ENCODE measurements at regions not wholly inside any gene's neighbourhood (a gene's known extent, or its start where the extent isn't known, plus 50 kb on each side); places are given as distances from the start of the nearest gene placed in this dataset.
"Not testable (repeated sequence)": the region's sequence is repeated elsewhere in the genome, so short reads cannot be mapped to it uniquely, and the experiment has no call there.

DNA sequence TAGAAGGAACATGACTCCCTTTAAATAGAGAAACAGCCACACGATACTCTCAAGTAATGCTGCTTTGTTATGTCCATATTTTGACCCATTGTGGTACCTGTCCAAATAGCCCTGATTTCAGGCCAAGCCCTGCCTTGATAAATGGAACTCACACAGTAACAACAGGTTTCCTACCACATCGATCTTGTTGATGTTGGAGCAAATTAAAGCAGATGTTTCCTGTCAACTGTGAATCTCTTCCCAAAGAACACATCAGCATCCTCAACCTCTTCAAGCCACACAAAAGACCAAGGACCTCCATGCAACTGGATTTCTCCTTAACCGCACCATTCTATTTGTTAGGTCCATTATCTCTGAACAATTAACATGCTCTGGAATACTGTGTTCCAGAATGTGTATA, 109.5 kb downstream of the FOXD4L6 start:
- not testable (repeated sequence) for H3K9ac ChIP-seq (ENCODE audit: low read length in 5 of 5); H3K27ac ChIP-seq (ENCODE audit: low read depth, low read length); H3K27me3 ChIP-seq (ENCODE audit: control insufficient read depth in 5 of 5, insufficient read depth in 4 of 5, low read length in 5 of 5); H3K4me1 ChIP-seq (ENCODE audit: control insufficient read depth in 5 of 5, insufficient read depth in 5 of 5, low read length in 5 of 5); H3K4me3 ChIP-seq (ENCODE audit: low read depth in 1 of 5, low read length in 5 of 5); H3K9me3 ChIP-seq (ENCODE audit: control insufficient read depth in 5 of 5, low read length in 5 of 5)
- H3K36me3 ChIP-seq (ENCODE audit: control insufficient read depth in 5 of 5, insufficient read depth in 5 of 5, low read length in 5 of 5): peaks cover 0 to 14% (median 6%) of the 10 kb centered on the region in 5 donors

GRCh38 chr9:41016699-41017098, 111.8 kb downstream of the FOXD4L6 start:
- H3K27ac ChIP-seq (ENCODE audit: low read depth, low read length); H3K9ac ChIP-seq (ENCODE audit: low read length in 5 of 5); H3K9me3 ChIP-seq (ENCODE audit: control insufficient read depth in 5 of 5, low read length in 5 of 5); H3K4me3 ChIP-seq (ENCODE audit: low read depth in 1 of 5, low read length in 5 of 5); H3K4me1 ChIP-seq (ENCODE audit: control insufficient read depth in 5 of 5, insufficient read depth in 5 of 5, low read length in 5 of 5); H3K27me3 ChIP-seq (ENCODE audit: control insufficient read depth in 5 of 5, insufficient read depth in 4 of 5, low read length in 5 of 5): not testable (repeated sequence)
- H3K36me3 ChIP-seq (ENCODE audit: control insufficient read depth in 5 of 5, insufficient read depth in 5 of 5, low read length in 5 of 5): peaks cover 0 to 24% (median 11%) of the 10 kb centered on the region in 5 donors

DNA sequence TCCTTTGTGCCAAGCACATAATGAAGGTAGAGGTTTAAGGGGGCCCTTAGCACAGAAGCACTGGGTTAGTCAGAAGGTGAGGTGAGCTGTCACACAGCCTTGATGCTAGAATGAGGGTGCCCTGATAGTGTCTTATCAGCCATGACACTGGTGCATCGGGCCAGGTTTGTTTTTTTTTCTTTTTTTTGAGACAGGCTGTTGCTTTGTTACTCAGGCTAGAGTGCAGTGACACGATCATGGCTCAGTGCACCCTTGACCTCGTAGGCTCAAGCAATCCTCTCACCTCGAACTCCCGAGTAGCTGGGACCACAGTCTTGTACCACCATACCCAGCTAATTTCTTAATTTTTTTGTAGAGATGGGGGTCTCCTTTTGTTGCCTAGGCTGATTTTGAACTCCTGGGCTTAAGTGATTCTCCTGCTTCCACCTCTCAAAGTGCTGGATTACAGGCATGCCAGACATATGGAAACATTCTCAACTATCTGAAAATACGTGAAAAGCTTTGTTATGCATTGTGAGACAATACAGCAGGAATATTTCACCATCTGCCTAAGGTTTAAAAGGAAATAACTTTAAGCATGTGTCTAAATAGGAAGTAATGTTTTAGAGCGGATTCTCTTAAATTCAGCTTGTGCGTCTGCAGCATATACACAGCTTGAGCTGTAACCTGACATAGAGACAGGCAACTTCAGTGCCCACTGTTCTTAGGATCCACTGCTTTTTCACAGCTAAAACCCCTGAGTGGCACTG, 128.4 kb downstream of the FOXD4L6 start:
- not testable (repeated sequence) for H3K4me1 ChIP-seq (ENCODE audit: control insufficient read depth in 5 of 5, insufficient read depth in 5 of 5, low read length in 5 of 5); H3K36me3 ChIP-seq (ENCODE audit: control insufficient read depth in 5 of 5, insufficient read depth in 5 of 5, low read length in 5 of 5); H3K27me3 ChIP-seq (ENCODE audit: control insufficient read depth in 5 of 5, insufficient read depth in 4 of 5, low read length in 5 of 5); H3K9ac ChIP-seq (ENCODE audit: low read length in 5 of 5); H3K27ac ChIP-seq (ENCODE audit: low read depth, low read length); H3K9me3 ChIP-seq (ENCODE audit: control insufficient read depth in 5 of 5, low read length in 5 of 5); H3K4me3 ChIP-seq (ENCODE audit: low read depth in 1 of 5, low read length in 5 of 5)

DNA sequence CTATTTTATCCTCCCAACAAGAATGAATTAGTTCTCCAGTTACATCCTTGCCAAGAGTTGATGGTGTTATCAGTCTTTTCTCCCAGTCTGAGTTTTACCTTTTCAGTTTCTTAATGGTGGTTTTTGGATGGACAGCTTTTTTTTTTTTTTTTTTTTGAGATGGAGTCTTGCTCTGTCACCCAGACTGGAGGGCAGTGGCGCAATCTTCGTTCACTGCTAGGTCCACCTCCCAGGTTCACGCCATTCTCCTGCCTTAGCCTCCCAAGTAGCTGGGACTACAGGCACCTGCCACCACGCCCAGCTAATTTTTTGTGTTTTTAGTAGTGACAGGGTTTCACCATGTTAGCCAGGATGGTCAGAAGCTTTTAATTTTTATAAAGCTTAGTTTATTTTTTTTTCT, 133.0 kb downstream of the FOXD4L6 start:
- not testable (repeated sequence) for H3K9me3 ChIP-seq (ENCODE audit: control insufficient read depth in 5 of 5, low read length in 5 of 5); H3K27me3 ChIP-seq (ENCODE audit: control insufficient read depth in 5 of 5, insufficient read depth in 4 of 5, low read length in 5 of 5); H3K9ac ChIP-seq (ENCODE audit: low read length in 5 of 5); H3K36me3 ChIP-seq (ENCODE audit: control insufficient read depth in 5 of 5, insufficient read depth in 5 of 5, low read length in 5 of 5); H3K27ac ChIP-seq (ENCODE audit: low read depth, low read length); H3K4me3 ChIP-seq (ENCODE audit: low read depth in 1 of 5, low read length in 5 of 5)
- H3K4me1 ChIP-seq (ENCODE audit: control insufficient read depth in 5 of 5, insufficient read depth in 5 of 5, low read length in 5 of 5): peaks cover 1 to 17% (median 16%) of the 10 kb centered on the region in 5 donors

DNA sequence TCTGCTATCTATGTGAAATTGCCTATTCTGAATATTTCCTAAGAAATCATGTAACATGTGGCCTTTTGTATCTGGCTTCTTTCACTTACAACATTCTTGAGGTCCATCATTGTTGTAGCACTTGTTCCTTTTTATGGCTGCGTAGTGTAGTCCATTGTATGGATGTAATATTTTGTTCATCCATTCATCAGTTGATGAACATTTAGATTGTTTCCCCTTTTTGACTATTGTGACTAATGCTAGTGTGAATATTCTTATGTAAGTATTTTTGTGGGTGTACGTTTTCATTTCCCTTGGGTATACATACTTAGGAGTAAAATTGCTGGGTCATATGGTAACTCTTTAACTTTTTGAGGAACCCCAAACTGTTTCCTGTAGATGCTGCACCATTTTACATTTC, 134.6 kb downstream of the FOXD4L6 start:
- H3K27ac ChIP-seq (ENCODE audit: low read depth, low read length): not testable (repeated sequence)
- peaks cover 1 to 17% (median 14%) of the 10 kb centered on the region in 5 donors for H3K4me1 ChIP-seq (ENCODE audit: control insufficient read depth in 5 of 5, insufficient read depth in 5 of 5, low read length in 5 of 5)

DNA sequence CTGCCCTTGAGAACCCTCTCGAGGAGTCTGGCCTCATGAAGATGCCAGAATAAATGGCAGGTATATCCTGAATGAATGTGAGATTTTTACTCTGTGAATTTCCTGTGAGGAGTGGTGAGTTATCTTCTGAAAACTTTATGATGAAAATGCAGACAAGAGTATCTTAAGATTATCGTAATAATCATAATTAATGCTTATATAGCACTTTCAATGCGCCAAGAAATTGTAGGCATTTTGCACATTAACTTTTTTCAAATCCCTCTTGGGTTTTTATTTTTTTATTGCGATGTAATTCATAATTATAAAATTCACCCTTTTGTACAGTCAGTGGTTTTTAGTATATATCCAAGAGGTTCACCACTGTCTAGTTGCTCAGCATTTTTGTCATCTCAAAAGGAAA, 135.1 kb downstream of the FOXD4L6 start:
- not testable (repeated sequence) for H3K27ac ChIP-seq (ENCODE audit: low read depth, low read length); H3K9me3 ChIP-seq (ENCODE audit: control insufficient read depth in 5 of 5, low read length in 5 of 5); H3K27me3 ChIP-seq (ENCODE audit: control insufficient read depth in 5 of 5, insufficient read depth in 4 of 5, low read length in 5 of 5); H3K9ac ChIP-seq (ENCODE audit: low read length in 5 of 5); H3K36me3 ChIP-seq (ENCODE audit: control insufficient read depth in 5 of 5, insufficient read depth in 5 of 5, low read length in 5 of 5)
- Histone ChIP-seq H3K4me3 (ENCODE audit: low read depth in 1 of 5, low read length in 5 of 5) (peak overlapping the region in 1 of 5 donors; percentile 84), H3K4me1 (ENCODE audit: control insufficient read depth in 5 of 5, insufficient read depth in 5 of 5, low read length in 5 of 5) (peaks cover 1 to 17% (median 14%) of the 10 kb centered on the region in 5 donors)

More for the DNA sequence above, 134.6 kb downstream of the FOXD4L6 start:
- not testable (repeated sequence) for H3K9me3 ChIP-seq (ENCODE audit: control insufficient read depth in 5 of 5, low read length in 5 of 5); H3K9ac ChIP-seq (ENCODE audit: low read length in 5 of 5); H3K36me3 ChIP-seq (ENCODE audit: control insufficient read depth in 5 of 5, insufficient read depth in 5 of 5, low read length in 5 of 5); H3K27me3 ChIP-seq (ENCODE audit: control insufficient read depth in 5 of 5, insufficient read depth in 4 of 5, low read length in 5 of 5)
- peak overlapping the region in 1 of 5 donors; percentile 22 for H3K4me3 ChIP-seq (ENCODE audit: low read depth in 1 of 5, low read length in 5 of 5)

- Histone ChIP-seq H3K27ac (ENCODE audit: low read depth, low read length) (peak overlapping the region; percentile 94), H3K4me3 (ENCODE audit: low read depth in 1 of 5, low read length in 5 of 5) (peak overlapping the region; percentile 84 to 94 (median 92)), H3K9ac (ENCODE audit: low read length in 5 of 5) (peak overlapping the region; percentile 79 to 97 (median 88)), H3K4me1 (ENCODE audit: control insufficient read depth in 5 of 5, insufficient read depth in 5 of 5, low read length in 5 of 5) (peaks cover 1 to 17% (median 14%) of the 10 kb centered on the region in 5 donors)
- not testable (repeated sequence) for H3K9me3 ChIP-seq (ENCODE audit: control insufficient read depth in 5 of 5, low read length in 5 of 5); H3K27me3 ChIP-seq (ENCODE audit: control insufficient read depth in 5 of 5, insufficient read depth in 4 of 5, low read length in 5 of 5); H3K36me3 ChIP-seq (ENCODE audit: control insufficient read depth in 5 of 5, insufficient read depth in 5 of 5, low read length in 5 of 5)
These were observed 136.0 kb downstream of the FOXD4L6 start for GRCh38 chr9:40992472-40992821.

- H3K4me1 ChIP-seq (ENCODE audit: control insufficient read depth in 5 of 5, insufficient read depth in 5 of 5, low read length in 5 of 5): peaks cover 1 to 17% (median 14%) of the 10 kb centered on the region in 5 donors
- peak overlapping the region; percentile 84 to 94 (median 92) for H3K4me3 ChIP-seq (ENCODE audit: low read depth in 1 of 5, low read length in 5 of 5)
- not testable (repeated sequence) for H3K36me3 ChIP-seq (ENCODE audit: control insufficient read depth in 5 of 5, insufficient read depth in 5 of 5, low read length in 5 of 5); H3K9me3 ChIP-seq (ENCODE audit: control insufficient read depth in 5 of 5, low read length in 5 of 5); H3K27me3 ChIP-seq (ENCODE audit: control insufficient read depth in 5 of 5, insufficient read depth in 4 of 5, low read length in 5 of 5)
- H3K27ac ChIP-seq (ENCODE audit: low read depth, low read length): peak overlapping the region; percentile 94
- H3K9ac ChIP-seq (ENCODE audit: low read length in 5 of 5): peak overlapping the region; percentile 80 to 97 (median 88)
These were observed 136.6 kb downstream of the FOXD4L6 start for GRCh38 chr9:40991741-40992471.

DNA sequence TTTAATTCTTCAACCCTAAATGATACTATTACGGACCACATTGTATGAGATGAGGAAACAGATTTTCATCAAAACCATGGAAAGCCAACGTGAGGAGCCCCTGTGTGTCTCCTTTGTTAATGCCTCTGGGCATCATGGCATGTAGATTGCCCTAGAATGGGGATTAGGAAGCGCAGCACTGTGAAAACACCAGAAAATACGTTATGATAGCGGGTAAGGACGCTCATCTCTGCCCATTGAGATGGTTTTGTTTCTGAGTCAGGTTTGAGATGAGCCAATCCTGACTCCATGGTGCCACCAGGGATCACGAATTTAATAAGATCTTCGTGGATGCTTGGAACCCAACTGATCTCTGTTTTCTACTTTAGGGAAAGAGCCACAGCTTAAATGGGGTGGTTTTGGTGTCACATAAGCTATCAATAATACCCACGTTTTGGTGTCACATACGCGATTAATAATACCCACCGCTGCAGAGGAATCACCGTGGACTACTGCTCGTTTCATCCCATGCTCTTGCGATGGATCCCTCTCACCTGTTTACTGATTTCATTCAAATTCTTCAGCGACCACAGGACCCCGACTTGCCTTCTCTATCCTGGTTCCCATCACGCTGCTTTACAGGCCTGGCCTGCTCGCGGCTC, 137.3 kb downstream of the FOXD4L6 start:
- H3K27me3 ChIP-seq (ENCODE audit: control insufficient read depth in 5 of 5, insufficient read depth in 4 of 5, low read length in 5 of 5); H3K9me3 ChIP-seq (ENCODE audit: control insufficient read depth in 5 of 5, low read length in 5 of 5); H3K36me3 ChIP-seq (ENCODE audit: control insufficient read depth in 5 of 5, insufficient read depth in 5 of 5, low read length in 5 of 5): not testable (repeated sequence)
- H3K27ac ChIP-seq (ENCODE audit: low read depth, low read length): peak overlapping the region; percentile 84
- peak overlapping the region; percentile 84 to 94 (median 90) for H3K4me3 ChIP-seq (ENCODE audit: low read depth in 1 of 5, low read length in 5 of 5)
- peaks cover 1 to 17% (median 14%) of the 10 kb centered on the region in 5 donors for H3K4me1 ChIP-seq (ENCODE audit: control insufficient read depth in 5 of 5, insufficient read depth in 5 of 5, low read length in 5 of 5)
- H3K9ac ChIP-seq (ENCODE audit: low read length in 5 of 5): peak overlapping the region; percentile 39 to 88 (median 83)

DNA sequence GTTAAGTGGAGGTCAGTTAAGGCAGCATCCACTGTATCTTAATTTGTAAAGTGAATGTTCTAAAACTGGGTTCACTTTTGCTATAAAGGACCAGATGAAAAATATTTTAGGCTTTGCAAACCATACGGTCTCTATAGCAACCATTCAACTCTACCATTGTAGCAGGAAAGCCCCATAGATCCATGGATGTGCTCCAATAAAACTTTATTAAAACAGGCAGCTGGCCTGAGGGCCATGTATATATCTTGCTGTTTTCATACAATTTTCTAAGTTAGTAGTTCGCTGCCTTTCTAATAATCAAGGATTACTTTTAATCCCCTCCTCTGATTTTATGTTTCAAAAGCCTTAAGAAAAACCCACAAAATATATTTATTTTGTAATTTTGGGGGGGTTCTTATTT, 142.1 kb downstream of the FOXD4L6 start:
- not testable (repeated sequence) for H3K9me3 ChIP-seq (ENCODE audit: control insufficient read depth in 5 of 5, low read length in 5 of 5); H3K4me1 ChIP-seq (ENCODE audit: control insufficient read depth in 5 of 5, insufficient read depth in 5 of 5, low read length in 5 of 5); H3K4me3 ChIP-seq (ENCODE audit: low read depth in 1 of 5, low read length in 5 of 5); H3K9ac ChIP-seq (ENCODE audit: low read length in 5 of 5); H3K27ac ChIP-seq (ENCODE audit: low read depth, low read length); H3K27me3 ChIP-seq (ENCODE audit: control insufficient read depth in 5 of 5, insufficient read depth in 4 of 5, low read length in 5 of 5); H3K36me3 ChIP-seq (ENCODE audit: control insufficient read depth in 5 of 5, insufficient read depth in 5 of 5, low read length in 5 of 5)

All from subcutaneous abdominal adipose tissue (tissue), 5 donors.